Activated CD8-positive, alpha-beta T cell treated with anti-CD3 and anti-CD28 coated beads for 36 hours (primary cell): ENCODE measurements at regions not wholly inside any gene's neighbourhood (a gene's known extent, or its start where the extent isn't known, plus 50 kb on each side); places are given as distances from the start of the nearest gene placed in this dataset.

Experiments used
- ATAC-seq: fragments of 200-7000 bp; cut with Tn5 transposase; one replicate; pipeline ENCODE4 v1.10.0; 2021; ENCODE audit warnings: mild to moderate bottlenecking, moderate library complexity
- CTCF ChIA-PET: fragments of 350-600 bp; sonication (Branson Sonifier 250); formaldehyde crosslinking; loops from one replicate; lab custom pipeline; 2021; ENCODE audit warnings: antibody characterized with exemption; lab: Charles Lee
- POLR2A ChIA-PET: fragments of 350-600 bp; sonication (Branson Sonifier 250); formaldehyde crosslinking; loops from one replicate; lab custom pipeline; 2021; ENCODE audit warnings: antibody characterized with exemption; lab: Charles Lee
- DNase-seq: peaks from one replicate; pipeline ENCODE4 v3.0.0-alpha.2; 2020
- H3K27ac Mint-ChIP-seq: one replicate; pipeline ENCODE4 v1.8.0; 2021; ENCODE audit warnings: mild to moderate bottlenecking, mixed read lengths
- H3K27me3 Mint-ChIP-seq: one replicate; pipeline ENCODE4 v1.8.0; 2021; ENCODE audit warnings: mixed read lengths
- H3K36me3 Mint-ChIP-seq: one replicate; pipeline ENCODE4 v1.8.0; 2021; ENCODE audit warnings: low read depth, mixed read lengths
- H3K4me1 Mint-ChIP-seq: one replicate; pipeline ENCODE4 v1.8.0; 2021; ENCODE audit warnings: low read depth, mixed read lengths
- H3K4me3 Mint-ChIP-seq: one replicate; pipeline ENCODE4 v1.8.0; 2021; ENCODE audit warnings: mild to moderate bottlenecking, moderate library complexity, mixed read lengths
- H3K9me3 Mint-ChIP-seq: one replicate; pipeline ENCODE4 v1.8.0; 2021; ENCODE audit warnings: mixed read lengths
- CTCF ChIP-seq: fragments of 200-600 bp; IDR thresholded peaks from one replicate; pipeline ENCODE4 v1.8.0; 2022; ENCODE audit warnings: antibody characterized with exemption, mild to moderate bottlenecking
- intact Hi-C: fragments of 100-400 bp; cut with micrococcal nuclease; formaldehyde crosslinking; loops from one replicate; pipeline ENCODE4 v1.10.0; 2022

- ChIA-PET POLR2A (no interaction called here), CTCF (no interaction called here)
- Mint-ChIP-seq H3K9me3 (peaks cover 20% of the 10 kb centered on the region), H3K36me3 (no peaks in the 10 kb centered on the region), H3K27me3 (no peaks in the 10 kb centered on the region), H3K4me3 (no peak overlapping the region), H3K4me1 (no peaks in the 10 kb centered on the region), H3K27ac (no peak overlapping the region)
- intact Hi-C loops = no loop called here
- DNase-seq (no peak), ATAC-seq (no peak)
- no peak for TF ChIP-seq CTCF
Observed at GRCh38 chr1:191305370-191305769, 827.7 kb upstream of the BRINP3 start.

DNA sequence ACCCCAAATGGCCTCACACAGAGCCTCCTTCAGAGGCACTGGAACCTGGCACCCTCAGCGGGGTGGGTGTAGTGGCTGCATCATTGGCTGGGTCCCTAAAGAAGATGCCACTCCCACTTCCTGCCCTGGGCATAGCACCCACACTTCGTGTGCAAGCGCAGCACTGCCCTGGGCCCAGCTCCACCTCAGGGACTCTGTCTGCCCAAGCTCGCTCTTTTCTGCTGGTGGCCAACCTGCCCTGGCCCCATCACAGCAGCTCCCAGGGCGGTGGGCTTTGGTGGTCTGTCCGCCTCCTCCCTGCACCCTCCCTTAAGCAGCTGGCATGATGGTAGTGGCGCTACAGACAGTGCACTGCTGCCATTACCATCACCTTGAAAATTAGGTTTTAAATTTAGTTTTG lies 829.3 kb upstream of the BRINP3 start:
- TF ChIP-seq CTCF = no peak
- H3K36me3 Mint-ChIP-seq = no peaks in the 10 kb centered on the region
- H3K27me3 Mint-ChIP-seq = no peaks in the 10 kb centered on the region
- CTCF ChIA-PET = no interaction called here
- no peak for ATAC-seq
- H3K4me3 Mint-ChIP-seq = no peak overlapping the region
- no peak overlapping the region for H3K27ac Mint-ChIP-seq
- no peak for DNase-seq
- H3K4me1 Mint-ChIP-seq = no peaks in the 10 kb centered on the region
- POLR2A ChIA-PET = no interaction called here
- intact Hi-C loops = no loop called here
- peaks cover 15% of the 10 kb centered on the region for H3K9me3 Mint-ChIP-seq

DNA sequence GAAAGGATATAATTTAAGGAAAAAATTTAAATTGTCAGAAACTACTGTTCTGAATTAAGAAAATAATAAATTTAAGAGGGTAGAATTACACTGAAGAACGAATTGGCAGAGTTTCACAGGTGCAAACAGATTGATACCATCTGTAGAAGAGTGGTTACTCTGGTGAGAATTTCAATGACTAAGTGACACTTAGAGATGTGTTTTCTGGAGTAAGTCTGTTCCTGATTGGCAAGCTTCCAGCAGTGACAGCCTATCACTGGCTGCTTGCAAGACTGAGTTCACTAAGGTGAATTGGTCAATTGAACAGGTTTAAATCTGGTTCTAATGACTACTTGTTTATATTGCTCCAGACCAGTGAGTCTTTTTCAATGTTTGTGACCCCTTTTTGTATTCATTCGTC lies 838.2 kb upstream of the RGS18 start:
- H3K9me3 Mint-ChIP-seq = peaks cover 4% of the 10 kb centered on the region
- no peaks in the 10 kb centered on the region for H3K4me1 Mint-ChIP-seq
- TF ChIP-seq CTCF = no peak
- H3K36me3 Mint-ChIP-seq = no peaks in the 10 kb centered on the region
- H3K27me3 Mint-ChIP-seq = no peaks in the 10 kb centered on the region
- POLR2A ChIA-PET = no interaction called here
- ATAC-seq = no peak
- no peak overlapping the region for H3K4me3 Mint-ChIP-seq
- DNase-seq = no peak
- intact Hi-C loops = no loop called here
- no peak overlapping the region for H3K27ac Mint-ChIP-seq
- CTCF ChIA-PET = no interaction called here

DNA sequence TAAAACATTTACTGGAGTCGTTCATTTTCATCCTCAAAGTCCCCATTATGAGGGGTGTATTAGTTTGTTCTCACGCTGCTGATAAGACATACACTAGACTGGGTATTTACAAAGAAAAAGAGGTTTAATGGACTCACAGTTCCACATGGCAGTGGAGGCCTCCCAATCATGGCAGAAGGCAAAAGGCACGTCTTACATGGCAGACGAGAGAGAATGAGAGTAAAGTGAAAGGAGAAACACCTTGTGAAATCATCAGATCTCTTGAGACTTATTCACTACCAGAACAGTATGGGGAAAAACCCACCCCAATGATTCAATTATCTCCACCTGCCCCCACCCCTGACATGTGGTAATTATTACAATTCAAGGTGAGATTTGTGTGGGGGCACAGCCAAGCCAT lies 830.4 kb upstream of the RGS18 start:
- no peak for TF ChIP-seq CTCF
- CTCF ChIA-PET = no interaction called here
- H3K9me3 Mint-ChIP-seq = peaks cover 4% of the 10 kb centered on the region
- H3K27ac Mint-ChIP-seq = no peak overlapping the region
- no peaks in the 10 kb centered on the region for H3K4me1 Mint-ChIP-seq
- DNase-seq (no peak), ATAC-seq (no peak)
- no peak overlapping the region for H3K4me3 Mint-ChIP-seq
- intact Hi-C loops = no loop called here
- POLR2A ChIA-PET = no interaction called here
- H3K36me3 Mint-ChIP-seq = no peaks in the 10 kb centered on the region
- no peaks in the 10 kb centered on the region for H3K27me3 Mint-ChIP-seq

DNA sequence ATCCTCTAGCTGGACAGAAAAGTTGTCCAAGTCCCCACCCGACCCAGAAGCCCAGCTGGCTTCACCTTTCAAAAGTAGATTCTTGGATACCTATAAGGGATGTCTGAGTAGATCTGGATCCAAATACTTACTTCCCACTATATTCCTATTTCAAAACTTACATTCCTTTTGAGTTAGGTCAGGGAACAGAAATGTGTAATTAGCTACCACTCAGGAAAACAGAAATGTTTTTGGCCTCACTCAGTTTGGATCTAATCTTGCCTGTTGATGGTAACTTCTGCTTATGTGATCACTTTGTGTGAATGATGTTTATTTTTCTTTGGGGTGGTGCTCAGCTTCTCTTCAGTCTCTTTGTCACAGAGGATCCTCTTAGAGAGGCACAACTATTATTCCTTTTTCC lies 814.4 kb upstream of the RGS18 start:
- Mint-ChIP-seq H3K4me1 (no peaks in the 10 kb centered on the region), H3K9me3 (peaks cover 13% of the 10 kb centered on the region), H3K27me3 (no peaks in the 10 kb centered on the region), H3K4me3 (no peak overlapping the region), H3K27ac (no peak overlapping the region), H3K36me3 (no peaks in the 10 kb centered on the region)
- ATAC-seq (no peak), DNase-seq (no peak)
- intact Hi-C loops = no loop called here
- ChIA-PET CTCF (no interaction called here), POLR2A (no interaction called here)
- no peak for TF ChIP-seq CTCF
